ENCODE measurements at regions not wholly inside any gene's neighbourhood (a gene's known extent, or its start where the extent isn't known, plus 50 kb on each side); places are given as distances from the start of the nearest gene placed in this dataset.

- H3K4me1 ChIP-seq, result peaks cover 0 to 12% of the 10 kb centered on the region in 2 donors
- no peak overlapping the region for H3K27ac ChIP-seq
- H3K27me3 ChIP-seq, result no peaks in the 10 kb centered on the region
Observed at GRCh38 chr2:8491296-8492027, 190.4 kb upstream of the ID2 start.

DNA sequence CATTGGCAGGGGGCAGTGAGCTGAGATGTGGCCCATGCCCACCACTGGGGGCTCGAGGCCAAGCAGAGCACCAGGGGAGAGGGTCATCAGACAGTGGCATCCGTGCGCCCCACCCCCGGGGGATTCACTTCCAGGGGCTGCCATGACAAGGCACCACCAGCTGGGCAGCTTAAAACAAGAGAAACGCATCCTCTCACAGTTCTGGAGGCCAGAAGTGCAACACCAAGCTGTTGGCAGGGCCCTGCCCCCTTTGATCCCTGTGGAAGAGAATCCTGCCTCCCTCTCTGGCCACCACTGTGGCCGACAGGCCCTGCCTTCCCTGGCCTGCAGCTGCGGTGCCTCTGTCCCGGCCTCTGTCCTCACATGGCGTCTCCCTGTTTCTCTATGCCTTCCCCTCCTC, 187.7 kb upstream of the ID2 start:
- DNase-seq (no peak), ATAC-seq (no peak)
- TF ChIP-seq CTCF (IDR thresholded peaks at IDR 0.05 in 4 of 5, conservative IDR thresholded peaks at IDR 0.05 in 1 of 5) (no peak), POLR2A (IDR thresholded peaks at IDR 0.05) (no peak)
- Histone ChIP-seq H3K36me3 (no peaks in the 10 kb centered on the region), H3K27me3 (no peaks in the 10 kb centered on the region), H3K27ac (peak overlapping the region in 2 of 4 donors; percentile 11 to 32), H3K4me1 (peaks cover 4 to 9% of the 10 kb centered on the region in 2 donors), H3K4me3 (no peak overlapping the region), H3K9me3 (no peaks in the 10 kb centered on the region)
- in situ Hi-C loops (cut with MboI; ENCODE audit: low sequenced_read_pairs in 4 of 4) (no loop called here), intact Hi-C loops (cut with DNase I; ENCODE audit: low total_unique reads) (no loop called here)

More at GRCh38 chr2:8491296-8492027, 190.4 kb upstream of the ID2 start:
- Histone ChIP-seq H3K9me3 (no peaks in the 10 kb centered on the region), H3K4me3 (no peak overlapping the region), H3K36me3 (no peaks in the 10 kb centered on the region)
- TF ChIP-seq CTCF (IDR thresholded peaks at IDR 0.05 in 4 of 5, conservative IDR thresholded peaks at IDR 0.05 in 1 of 5), result no peak
- no peak for TF ChIP-seq POLR2A (IDR thresholded peaks at IDR 0.05)
- in situ Hi-C loops (cut with MboI; ENCODE audit: low sequenced_read_pairs in 4 of 4) (no loop called here), intact Hi-C loops (cut with DNase I; ENCODE audit: low total_unique reads) (no loop called here)
- DNase-seq, result no peak
- ATAC-seq, result no peak

GRCh38 chr2:8494589-8494988, 187.3 kb upstream of the ID2 start:
- H3K27ac ChIP-seq, result peak overlapping the region in 3 of 4 donors; percentile 10 to 32 (median 11)
- no peaks in the 10 kb centered on the region for H3K36me3 ChIP-seq
- DNase-seq, result no peak
- H3K4me1 ChIP-seq, result peaks cover 4 to 9% of the 10 kb centered on the region in 2 donors
- peak; percentile 41 for ATAC-seq
- TF ChIP-seq POLR2A (IDR thresholded peaks at IDR 0.05) (no peak), CTCF (IDR thresholded peaks at IDR 0.05 in 4 of 5, conservative IDR thresholded peaks at IDR 0.05 in 1 of 5) (no peak)
- no peak overlapping the region for H3K4me3 ChIP-seq
- in situ Hi-C loops (cut with MboI; ENCODE audit: low sequenced_read_pairs in 4 of 4) (no loop called here), intact Hi-C loops (cut with DNase I; ENCODE audit: low total_unique reads) (no loop called here)
- no peaks in the 10 kb centered on the region for H3K9me3 ChIP-seq
- H3K27me3 ChIP-seq, result no peaks in the 10 kb centered on the region

- Histone ChIP-seq H3K4me3 (no peak overlapping the region), H3K27me3 (no peaks in the 10 kb centered on the region), H3K36me3 (no peaks in the 10 kb centered on the region), H3K27ac (peak overlapping the region in 2 of 4 donors; percentile 10 to 20), H3K4me1 (peaks cover 4 to 9% of the 10 kb centered on the region in 2 donors), H3K9me3 (no peaks in the 10 kb centered on the region)
- no peak for TF ChIP-seq POLR2A (IDR thresholded peaks at IDR 0.05)
- in situ Hi-C loops (cut with MboI; ENCODE audit: low sequenced_read_pairs in 4 of 4), result no loop called here
- intact Hi-C loops (cut with DNase I; ENCODE audit: low total_unique reads), result no loop called here
- ATAC-seq (no peak), DNase-seq (no peak)
Observed at GRCh38 chr2:8495189-8495989, 186.5 kb upstream of the ID2 start.

DNA sequence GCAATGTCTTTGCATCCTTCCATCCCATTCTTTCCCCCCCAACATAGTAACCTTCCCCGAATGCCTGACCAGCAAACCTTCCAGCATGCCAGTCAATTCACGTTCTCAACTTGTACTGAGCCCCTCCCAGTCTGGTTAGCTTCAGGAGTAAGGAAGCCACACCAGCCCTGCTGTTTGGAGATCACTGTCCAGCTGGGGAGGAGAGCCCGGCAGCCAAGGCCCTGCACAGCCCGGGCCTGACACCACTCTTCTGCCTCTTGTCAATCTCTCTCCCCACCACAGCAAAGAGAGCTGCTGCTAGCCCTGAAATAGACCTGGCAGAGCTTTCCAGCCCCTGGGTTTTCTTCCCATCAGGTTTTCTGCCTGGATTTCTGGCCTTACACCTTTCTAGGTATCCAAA, 185.8 kb upstream of the ID2 start:
- Histone ChIP-seq H3K27me3 (no peaks in the 10 kb centered on the region), H3K4me1 (peaks cover 4 to 15% of the 10 kb centered on the region in 2 donors), H3K4me3 (no peak overlapping the region), H3K27ac (peak overlapping the region in 1 of 4 donors; percentile 20), H3K9me3 (no peaks in the 10 kb centered on the region), H3K36me3 (no peaks in the 10 kb centered on the region)
- no peak for ATAC-seq
- intact Hi-C loops (cut with DNase I; ENCODE audit: low total_unique reads) (no loop called here), in situ Hi-C loops (cut with MboI; ENCODE audit: low sequenced_read_pairs in 4 of 4) (no loop called here)
- DNase-seq, result no peak
- no peak for TF ChIP-seq POLR2A (IDR thresholded peaks at IDR 0.05)
- no peak for TF ChIP-seq CTCF (IDR thresholded peaks at IDR 0.05 in 4 of 5, conservative IDR thresholded peaks at IDR 0.05 in 1 of 5)
